HTR-8/SVneo (cell line): ENCODE measurements at regions not wholly inside any gene's neighbourhood (a gene's known extent, or its start where the extent isn't known, plus 50 kb on each side); places are given as distances from the start of the nearest gene placed in this dataset.
"Not testable (repeated sequence)": the region's sequence is repeated elsewhere in the genome, so short reads cannot be mapped to it uniquely, and the experiment has no call there.

ENCODE experiments used
- DNase-seq: peaks from one replicate; pipeline ENCODE4 v3.0.0; 2011; ENCODE audit warnings: low spot score, mixed read lengths; ENCODE audit not compliant: insufficient read length
- FAIRE-seq: peaks from 2 replicates; lab custom pipeline; 2011; peaks lifted over from hg19 to GRCh38; lab: Jason Lieb, UNC

DNA sequence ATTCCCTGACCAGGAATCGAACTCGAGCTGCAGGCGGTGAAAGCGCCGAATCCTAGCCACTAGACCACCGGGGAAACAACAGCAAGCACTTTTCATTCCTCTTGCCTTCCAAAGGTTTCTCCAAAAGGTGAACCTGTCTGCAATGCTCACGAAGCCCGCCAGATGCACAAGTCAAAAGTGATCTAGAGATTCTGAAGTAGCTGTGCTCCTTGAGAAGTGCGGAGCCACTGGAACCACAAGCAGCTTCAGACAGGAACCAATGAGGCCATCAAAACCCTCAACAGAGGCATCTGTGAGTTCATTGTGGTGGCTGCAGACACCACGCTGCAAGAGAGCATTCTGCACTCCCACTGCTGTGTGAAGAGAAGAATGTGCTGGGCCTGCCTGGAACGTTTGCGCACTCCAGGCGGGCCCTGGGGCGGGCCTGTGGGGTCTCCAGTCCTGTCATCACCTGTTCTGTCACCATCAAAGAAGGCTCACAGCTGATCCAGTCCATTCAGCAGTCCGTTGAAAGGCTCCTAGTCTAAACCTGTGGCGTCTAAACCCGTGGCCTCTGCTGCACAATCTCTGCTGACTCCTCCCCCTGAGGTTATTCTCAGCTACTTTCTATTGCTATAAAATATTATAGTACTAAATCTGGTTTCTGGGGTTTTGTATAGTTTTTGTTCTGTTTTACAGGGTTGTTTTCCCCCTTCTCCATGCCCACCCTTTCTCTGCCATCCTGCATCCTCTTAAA lies 89.5 kb upstream of the FCGR1A start:
- DNase-seq, FAIRE-seq: not testable (repeated sequence)

DNA sequence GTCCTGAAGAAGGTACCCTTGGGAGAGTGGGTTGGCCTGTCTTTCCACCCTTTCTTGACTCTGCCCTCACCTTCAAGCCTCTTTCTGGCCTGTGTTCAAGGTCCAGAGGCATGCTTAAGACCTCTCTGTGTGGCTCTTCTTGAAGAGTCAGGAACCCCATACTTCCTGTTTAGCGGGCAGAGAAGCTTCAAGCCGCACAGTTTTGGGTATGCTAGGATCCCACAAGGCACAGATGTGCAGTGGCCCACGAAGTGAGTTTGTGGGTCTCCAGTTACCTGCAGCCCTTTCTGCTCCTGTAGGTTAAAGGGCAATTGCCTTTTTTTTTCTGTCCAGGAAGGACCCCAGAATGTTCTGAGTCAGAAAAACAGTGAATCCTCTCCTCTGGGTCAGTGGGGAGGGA lies 87.4 kb upstream of the FCGR1A start:
- DNase-seq, FAIRE-seq: not testable (repeated sequence)

DNA sequence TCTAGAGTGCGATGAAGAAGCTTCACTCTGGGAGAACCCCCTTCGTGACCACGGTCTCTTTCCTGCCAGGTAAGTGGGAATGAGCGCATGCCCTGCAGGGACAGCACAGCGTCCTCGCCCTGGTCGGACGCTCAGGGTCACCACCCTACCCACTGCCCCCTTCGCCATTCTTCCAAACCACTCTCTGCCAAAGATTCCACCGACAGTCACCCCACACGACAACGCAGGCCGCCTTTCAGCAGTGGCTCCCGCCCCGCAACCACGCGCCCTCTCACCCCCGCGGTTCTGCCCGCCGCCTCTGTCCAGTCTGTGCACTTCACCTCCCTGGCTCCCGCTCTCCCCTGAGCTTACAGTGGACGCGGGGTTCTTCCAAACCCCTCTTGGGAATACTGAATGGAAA lies 82.3 kb upstream of the FCGR1A start:
- not testable (repeated sequence) for FAIRE-seq, DNase-seq

DNA sequence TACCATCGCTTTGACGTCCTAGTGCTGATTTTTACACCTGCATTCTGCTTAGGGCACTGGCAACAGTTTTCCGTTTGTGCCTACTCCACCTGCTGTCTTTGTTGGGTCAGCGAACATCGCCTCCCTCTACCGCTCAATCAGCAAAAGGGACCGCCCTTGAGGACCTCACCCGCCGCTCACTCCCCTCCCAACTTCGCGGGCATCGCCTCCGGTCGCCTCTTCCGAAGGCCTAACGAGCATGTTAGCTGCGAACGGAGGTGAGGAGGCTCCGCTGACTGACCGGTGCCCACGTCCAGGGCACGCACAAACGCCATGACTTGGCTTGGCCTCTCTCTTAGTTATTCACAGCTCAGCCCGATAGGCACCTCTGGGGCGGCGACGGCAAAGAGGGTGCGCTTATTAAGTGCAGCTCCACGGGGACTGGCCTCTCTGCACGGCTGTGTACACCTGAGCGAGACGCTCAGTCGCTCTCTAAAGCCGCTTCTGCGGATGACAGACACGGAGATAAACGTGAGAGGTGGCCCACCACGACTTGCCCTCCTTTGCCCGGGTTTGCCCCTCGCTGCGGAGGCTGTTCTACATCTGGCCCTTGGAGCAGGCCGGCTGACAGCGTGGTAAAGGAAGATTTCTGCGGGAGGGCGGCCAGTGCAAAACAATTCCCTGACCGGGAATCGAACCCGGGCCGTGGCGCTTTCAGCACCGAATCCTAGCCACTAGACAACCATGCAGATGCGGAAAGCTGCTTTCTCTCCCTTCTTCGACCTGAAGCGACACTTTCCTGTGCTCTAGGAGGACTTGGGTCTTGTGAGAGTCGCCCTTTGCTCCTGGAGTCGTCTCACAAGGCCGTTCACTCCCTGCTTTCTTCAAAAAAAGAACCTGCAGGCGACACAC lies 81.6 kb upstream of the FCGR1A start:
- not testable (repeated sequence) for DNase-seq, FAIRE-seq

DNA sequence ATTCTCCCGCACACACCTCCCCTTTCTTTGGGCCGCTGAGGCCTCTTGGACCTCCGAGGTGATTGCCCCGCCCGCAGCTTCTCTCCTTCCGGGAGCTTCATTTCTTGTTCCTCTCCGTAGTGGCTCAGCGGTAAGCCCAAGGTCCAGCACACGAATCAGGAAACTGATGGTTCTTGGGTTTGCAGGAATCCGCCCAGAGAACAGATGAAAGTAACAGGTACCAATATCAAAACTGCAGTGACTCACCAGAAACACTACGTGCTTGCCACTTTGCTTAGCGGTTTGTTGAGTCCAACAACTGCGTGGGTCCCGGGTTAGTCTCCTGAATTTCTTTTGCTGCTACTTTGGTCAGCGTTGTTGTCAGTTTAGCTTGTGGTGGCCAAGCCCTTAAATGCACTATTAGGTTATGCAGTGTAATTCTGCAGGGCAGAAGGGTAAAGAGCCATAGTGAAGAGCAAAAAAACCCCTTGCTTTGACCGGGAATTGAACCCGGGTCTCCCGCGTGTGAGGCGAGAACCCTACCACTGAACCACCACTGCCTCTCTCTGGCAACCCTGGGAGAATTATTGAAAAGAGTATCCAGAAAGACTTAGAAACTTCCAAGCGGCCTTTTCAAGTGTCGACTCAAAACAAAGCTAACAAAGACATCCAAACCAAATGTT lies 74.2 kb upstream of the FCGR1A start:
- peak; percentile 4 for DNase-seq
- FAIRE-seq, result not testable (repeated sequence)

DNA sequence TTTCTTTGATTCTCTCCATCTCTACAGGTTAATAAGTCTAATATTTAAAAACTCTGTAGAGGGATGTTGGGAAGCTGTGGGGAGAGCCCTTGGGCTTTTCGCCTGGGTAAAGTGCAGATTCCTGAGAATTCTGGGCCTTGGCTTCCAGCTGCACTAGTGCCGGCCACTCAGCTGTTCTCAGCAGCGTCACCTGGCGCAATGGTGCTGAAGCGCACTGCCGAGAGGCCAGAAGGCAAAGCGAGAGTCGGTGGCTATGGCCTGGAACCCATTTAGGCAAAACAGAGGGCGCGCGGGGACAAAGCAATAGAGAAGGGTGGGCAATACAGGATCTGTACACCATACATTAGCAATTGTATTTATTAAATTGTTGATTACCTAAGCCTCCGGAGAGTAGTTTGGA lies 70.8 kb upstream of the FCGR1A start:
- FAIRE-seq, result not testable (repeated sequence)

GRCh38 chr1:149712154-149712927 lies 70.2 kb upstream of the FCGR1A start:
- FAIRE-seq, DNase-seq: not testable (repeated sequence)

More for the DNA sequence above, 70.8 kb upstream of the FCGR1A start:
- not testable (repeated sequence) for DNase-seq

GRCh38 chr1:149713513-149713912 lies 69.0 kb upstream of the FCGR1A start:
- not testable (repeated sequence) for DNase-seq, FAIRE-seq

DNA sequence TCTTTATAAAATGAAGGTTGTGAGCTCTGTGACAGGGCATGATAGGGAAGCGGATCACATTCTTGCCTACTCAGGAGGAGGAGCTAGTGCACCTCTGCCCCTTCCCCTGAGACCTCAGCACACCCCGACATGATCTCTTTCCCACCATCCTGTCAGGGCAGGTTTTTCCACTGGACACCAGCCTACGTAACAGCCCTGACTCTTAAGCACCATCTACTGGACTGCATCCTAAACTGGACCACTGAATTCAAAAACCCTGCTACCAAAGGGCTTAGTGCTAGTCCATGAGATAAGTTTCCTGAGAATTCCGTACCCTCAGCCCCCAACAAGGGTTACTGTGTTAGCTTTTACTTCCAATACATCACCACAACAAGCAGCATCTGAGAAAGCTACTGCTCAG lies 68.5 kb upstream of the FCGR1A start:
- DNase-seq, FAIRE-seq: not testable (repeated sequence)

DNA sequence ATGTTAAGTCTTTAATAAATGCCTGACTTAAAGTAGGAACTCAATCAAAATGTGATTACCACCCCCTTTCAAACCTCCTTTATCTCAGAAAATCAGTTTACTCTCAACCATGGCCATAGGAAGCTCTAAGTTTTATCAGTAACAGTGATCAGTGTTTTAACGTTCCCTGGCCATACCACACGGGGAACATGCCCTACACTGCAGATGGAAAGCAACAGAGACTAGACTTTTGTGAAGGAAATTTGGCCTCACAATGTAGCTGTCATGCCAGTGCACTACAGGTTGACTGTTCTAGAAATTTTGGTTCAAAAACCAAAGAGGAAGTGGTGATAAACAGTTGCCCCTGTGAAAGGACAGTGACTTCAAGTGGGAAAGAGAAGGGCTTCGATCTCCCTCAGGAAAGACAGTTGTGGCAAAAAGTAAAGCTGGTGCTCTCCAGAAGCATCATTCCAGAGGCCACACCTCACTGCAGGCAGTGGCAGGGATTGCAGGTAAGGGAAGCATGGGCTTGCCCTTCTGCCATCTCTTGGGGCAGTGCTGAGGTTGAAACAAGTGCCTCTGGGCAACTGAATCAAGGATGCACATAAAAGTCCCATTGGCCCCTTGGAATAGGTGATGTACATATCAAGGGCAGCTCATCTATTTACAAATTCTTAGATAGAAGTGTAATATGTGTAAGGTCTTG lies 57.7 kb upstream of the FCGR1A start:
- FAIRE-seq, DNase-seq: not testable (repeated sequence)

GRCh38 chr1:149726688-149727087 lies 55.8 kb upstream of the FCGR1A start:
- not testable (repeated sequence) for FAIRE-seq, DNase-seq

GRCh38 chr1:149728598-149728997 lies 53.9 kb upstream of the FCGR1A start:
- FAIRE-seq, DNase-seq: not testable (repeated sequence)
